H1 (cell line): ENCODE measurements at regions not wholly inside any gene's neighbourhood (a gene's known extent, or its start where the extent isn't known, plus 50 kb on each side); places are given as distances from the start of the nearest gene placed in this dataset.

ENCODE experiments used
- CTCF ChIA-PET: fragments of 300-600 bp; sonication (Branson Sonifier 250); formaldehyde crosslinking; loops from one replicate; lab custom pipeline; 2021; ENCODE audit not compliant: partially characterized antibody; lab: Charles Lee
- POLR2A ChIA-PET: fragments of 300-600 bp; sonication (Branson Sonifier 250); formaldehyde crosslinking; loops from one replicate; lab custom pipeline; 2021; ENCODE audit warnings: inconsistent platforms; ENCODE audit not compliant: partially characterized antibody; lab: Charles Lee
- DNase-seq, 2 experiments: peaks; one replicate each; pipeline versions ENCODE4 v3.0.0 to v3.0.0-alpha.2; 2010 to 2022; ENCODE audit warnings: low spot score in 2 of 2, low read depth in 1 of 2, mixed read lengths in 1 of 2
- FAIRE-seq: peaks from 2 replicates; lab custom pipeline; 2011; peaks lifted over from hg19 to GRCh38; lab: Jason Lieb, UNC
- H2AFZ ChIP-seq: 2 replicates; pipeline ENCODE4 v1.8.1; 2012; ENCODE audit warnings: low read length, inconsistent platforms
- H2AK5ac ChIP-seq: 2 replicates; pipeline ENCODE4 v1.6.1; 2013; ENCODE audit warnings: low read depth, low read length
- H2BK120ac ChIP-seq: replicated peaks from 2 replicates; pipeline ENCODE3; 2013; ENCODE audit warnings: low read depth, low read length, inconsistent platforms
- H2BK12ac ChIP-seq: 2 replicates; pipeline ENCODE4 v1.6.1; 2013; ENCODE audit warnings: low read depth, low read length
- H2BK15ac ChIP-seq: 2 replicates; pipeline ENCODE4 v1.6.1; 2013; ENCODE audit warnings: low read length
- H2BK20ac ChIP-seq: 2 replicates; pipeline ENCODE4 v1.6.1; 2013; ENCODE audit warnings: low read length
- H2BK5ac ChIP-seq: 2 replicates; pipeline ENCODE4 v1.6.1; 2013; ENCODE audit warnings: low read depth, low read length
- H3K14ac ChIP-seq: 2 replicates; pipeline ENCODE4 v1.6.1; 2013; ENCODE audit warnings: inconsistent platforms; ENCODE audit not compliant: insufficient read length
- H3K18ac ChIP-seq: 2 replicates; pipeline ENCODE4 v1.6.1; 2013; ENCODE audit warnings: low read length; ENCODE audit errors: extremely low read depth
- H3K23ac ChIP-seq: 2 replicates; pipeline ENCODE4 v1.6.1; 2013; ENCODE audit warnings: inconsistent platforms; ENCODE audit not compliant: insufficient read length
- H3K23me2 ChIP-seq: 2 replicates; pipeline ENCODE4 v1.6.1; 2013; ENCODE audit warnings: low read depth, low read length
- H3K27ac ChIP-seq: 2 replicates; pipeline ENCODE4 v1.6.1; 2011; ENCODE audit warnings: low read depth, low read length, inconsistent platforms
- H3K27me3 ChIP-seq, 4 experiments: replicated peaks in 1 of 4; 1 replicate in 1 of 4; 2 replicates in 3 of 4; pipeline versions ENCODE4 v1.6.1 to v1.8.1; 2011 to 2013; ENCODE audit warnings: low read length in 3 of 4, mild to moderate bottlenecking in 3 of 4, inconsistent platforms in 2 of 4, mixed read lengths in 2 of 4, moderate library complexity in 1 of 4; ENCODE audit not compliant: control insufficient read depth in 3 of 4, insufficient read depth in 3 of 4; ENCODE audit errors: extremely low read depth in 1 of 4
- H3K36me3 ChIP-seq, 4 experiments: 2 replicates each; pipeline versions ENCODE4 v1.6.1 to v1.8.1; 2011 to 2013; ENCODE audit warnings: mild to moderate bottlenecking in 4 of 4, low read length in 3 of 4, moderate library complexity in 2 of 4, control low read depth in 1 of 4, inconsistent platforms in 1 of 4; ENCODE audit not compliant: insufficient read depth in 4 of 4, control insufficient read depth in 2 of 4
- H3K4ac ChIP-seq: replicated peaks from 2 replicates; pipeline ENCODE3; 2013; ENCODE audit warnings: low read length, low read depth, mixed read lengths, inconsistent platforms; ENCODE audit not compliant: insufficient read length
- H3K4me1 ChIP-seq, 4 experiments: replicated peaks in 1 of 4; 1 replicate in 1 of 4; 2 replicates in 3 of 4; pipeline versions ENCODE4 v1.6.1 to v1.8.1; 2011 to 2013; ENCODE audit warnings: low read length in 3 of 4, inconsistent platforms in 2 of 4, mixed read lengths in 1 of 4; ENCODE audit not compliant: insufficient read depth in 4 of 4, control insufficient read depth in 3 of 4
- H3K4me2 ChIP-seq, 2 experiments: 2 replicates each; pipeline versions ENCODE4 v1.6.1 to v1.8.1; 2011 to 2013; ENCODE audit warnings: low read depth in 2 of 2, low read length in 2 of 2, control low read depth in 1 of 2, inconsistent platforms in 1 of 2, mild to moderate bottlenecking in 1 of 2; ENCODE audit not compliant: insufficient read depth in 1 of 2
- H3K4me3 ChIP-seq, 4 experiments: fragments of 200-600, 300-600 bp in 1 of 4; sonication (generic), shearing (Covaris generic), sonication (Bioruptor Twin) in 1 of 4; 2 replicates each; pipeline versions ENCODE4 v1.5.1 to v1.8.1; 2011 to 2016; ENCODE audit warnings: low read length in 4 of 4, low read depth in 3 of 4, control low read depth in 2 of 4, inconsistent platforms in 2 of 4, mild to moderate bottlenecking in 2 of 4, mixed read lengths in 1 of 4, moderate library complexity in 1 of 4; ENCODE audit not compliant: insufficient read depth in 2 of 4; ENCODE audit errors: extremely low read depth in 1 of 4
- H3K56ac ChIP-seq: replicated peaks from 2 replicates; pipeline ENCODE3; 2013; ENCODE audit warnings: low read depth, mild to moderate bottlenecking, mixed read lengths, low read length, inconsistent platforms; ENCODE audit not compliant: insufficient read length
- H3K79me1 ChIP-seq: 2 replicates; pipeline ENCODE4 v1.6.1; 2013; ENCODE audit warnings: low read depth, low read length, control low read depth
- H3K79me2 ChIP-seq, 2 experiments: 2 replicates each; pipeline versions ENCODE4 v1.6.1 to v1.8.1; 2012 to 2013; ENCODE audit warnings: low read length in 2 of 2, mild to moderate bottlenecking in 2 of 2, inconsistent platforms in 1 of 2; ENCODE audit not compliant: insufficient read depth in 2 of 2, control insufficient read depth in 1 of 2
- H3K9ac ChIP-seq, 4 experiments: replicated peaks in 1 of 4; 1 replicate in 1 of 4; 2 replicates in 3 of 4; pipeline versions ENCODE4 v1.6.1 to v1.8.1; 2011 to 2013; ENCODE audit warnings: low read depth in 3 of 4, low read length in 3 of 4, control low read depth in 2 of 4, mild to moderate bottlenecking in 2 of 4, moderate library complexity in 2 of 4, inconsistent platforms in 1 of 4; ENCODE audit errors: extremely low read depth in 1 of 4
- H3K9me3 ChIP-seq, 2 experiments: 2 replicates each; pipeline versions ENCODE4 v1.6.1 to v1.8.1; 2012 to 2013; ENCODE audit warnings: mild to moderate bottlenecking in 2 of 2, moderate library complexity in 2 of 2, control low read depth in 1 of 2, inconsistent platforms in 1 of 2, low read depth in 1 of 2, low read length in 1 of 2, mixed read lengths in 1 of 2; ENCODE audit not compliant: insufficient read depth in 2 of 2
- H4K20me1 ChIP-seq, 2 experiments: replicated peaks in 1 of 2; 2 replicates each; pipeline versions ENCODE3 to v1.8.1; 2011 to 2013; ENCODE audit warnings: inconsistent platforms in 2 of 2, low read length in 2 of 2, mild to moderate bottlenecking in 1 of 2; ENCODE audit not compliant: insufficient read depth in 2 of 2, control insufficient read depth in 1 of 2
- H4K5ac ChIP-seq: 2 replicates; pipeline ENCODE4 v1.6.1; 2013; ENCODE audit warnings: low read length, low read depth, mixed read lengths, inconsistent platforms; ENCODE audit not compliant: insufficient read length
- H4K8ac ChIP-seq: 2 replicates; pipeline ENCODE4 v1.8.0; 2013; ENCODE audit warnings: mild to moderate bottlenecking, moderate library complexity, low read length, inconsistent platforms; ENCODE audit not compliant: insufficient read depth; ENCODE audit errors: extremely low read depth
- H4K91ac ChIP-seq: replicated peaks from 2 replicates; pipeline ENCODE3; 2013; ENCODE audit warnings: low read length, mixed read lengths, inconsistent platforms; ENCODE audit not compliant: insufficient read length
- ASH2L ChIP-seq: fragments of 200-600, 300-600 bp; sonication (generic); IDR thresholded peaks from one replicate; pipeline ENCODE4 v1.7.1; 2017; ENCODE audit warnings: low read length
- BACH1 ChIP-seq: IDR thresholded peaks from 2 replicates; pipeline ENCODE4 v1.6.1; 2012; ENCODE audit warnings: low read length, improper control_type of control experiment
- CHD1 ChIP-seq: IDR thresholded peaks from 2 replicates; pipeline ENCODE4 v1.6.1; 2012; ENCODE audit warnings: low read depth, low read length, improper control_type of control experiment
- PHF8 ChIP-seq: fragments of 200-600 bp; sonication (generic); conservative IDR thresholded peaks from 2 replicates; pipeline ENCODE4 v1.7.1; 2012; ENCODE audit warnings: low read depth, mild to moderate bottlenecking, inconsistent platforms, low read length, moderate library complexity
- TAF1 ChIP-seq: IDR thresholded peaks from 2 replicates; pipeline ENCODE4 v1.6.1; 2011; ENCODE audit warnings: mild to moderate bottlenecking, low read depth, low read length
- WGBS, 2 experiments: shearing (Covaris generic) in 1 of 2; methylation state at CpG; one replicate each; pipeline versions ENCODE4 v1.1.6 to v1.1.7; 2013 to 2015; ENCODE audit warnings: low lambda C conversion rate in 2 of 2, mixed read lengths in 2 of 2, inconsistent platforms in 1 of 2, low coverage in 1 of 2, missing lambda C conversion rate in 1 of 2; ENCODE audit not compliant: insufficient replicate concordance in 2 of 2, insufficient coverage in 1 of 2, insufficient read length in 1 of 2; ENCODE audit errors: extremely low coverage in 1 of 2, missing lambda C conversion rate in 1 of 2; 5-methylcytosine and 5-hydroxymethylcytosine counted together

DNA sequence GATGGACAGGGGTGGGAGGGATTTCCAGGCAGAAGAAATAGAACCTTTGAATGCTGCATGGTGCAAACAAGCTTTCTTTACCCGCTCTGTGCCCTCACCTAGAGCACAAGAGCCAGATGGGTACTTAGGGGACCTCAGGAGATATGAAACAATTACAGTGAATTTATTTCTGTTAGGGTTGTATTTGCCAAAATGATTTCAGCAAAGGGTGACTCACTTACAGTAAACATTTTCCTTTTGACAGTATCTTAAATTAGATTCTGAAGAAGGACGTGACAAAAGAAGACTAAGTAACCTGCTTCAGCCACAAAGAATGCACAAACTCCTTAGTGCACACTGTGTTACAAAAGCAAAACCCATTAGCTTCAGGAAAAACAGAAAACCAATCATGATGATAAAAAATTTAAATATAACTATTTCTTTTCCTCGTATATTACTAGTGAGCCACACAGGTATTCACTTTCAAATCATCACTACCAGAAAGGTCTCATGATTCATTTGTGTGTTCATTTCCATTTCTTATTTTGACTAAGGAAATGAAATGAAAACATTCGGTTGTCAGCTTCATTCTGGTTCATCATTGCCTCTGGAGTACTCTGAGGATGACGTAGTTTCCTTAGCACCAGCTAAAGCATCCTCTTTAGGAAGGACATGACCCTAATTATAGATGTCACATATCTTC is 158.8 kb downstream of the NHLRC3 start:
- H2BK15ac ChIP-seq = no peak overlapping the region
- no peak overlapping the region for H3K56ac ChIP-seq
- no peak overlapping the region for H2BK20ac ChIP-seq
- 85% methylated on average over 5 of the region's 5 CpGs; no CpG with 5 or more reads in 1 of the 2 experiments for WGBS, 2 experiments
- no peak overlapping the region for H2AFZ ChIP-seq
- H3K4me1 ChIP-seq = no peaks in the 10 kb centered on the region
- no peak overlapping the region for H2BK120ac ChIP-seq
- no peak overlapping the region for H4K8ac ChIP-seq
- no peaks in the 10 kb centered on the region for H3K9me3 ChIP-seq
- no peak overlapping the region for H3K14ac ChIP-seq
- no peak overlapping the region for H2BK12ac ChIP-seq
- H3K23me2 ChIP-seq = no peaks in the 10 kb centered on the region
- no peak overlapping the region for H3K4me2 ChIP-seq
- H3K23ac ChIP-seq = no peak overlapping the region
- no peaks in the 10 kb centered on the region for H3K79me2 ChIP-seq
- FAIRE-seq = no peak
- no peak overlapping the region for H2AK5ac ChIP-seq
- no peaks in the 10 kb centered on the region for H3K36me3 ChIP-seq
- no peak overlapping the region for H3K27ac ChIP-seq
- H4K91ac ChIP-seq = no peak overlapping the region
- no peak overlapping the region for H3K18ac ChIP-seq
- H4K5ac ChIP-seq = no peak overlapping the region
- no peak overlapping the region for H3K4me3 ChIP-seq
- POLR2A ChIA-PET = no interaction called here
- H2BK5ac ChIP-seq = no peak overlapping the region
- CTCF ChIA-PET = interaction anchor here (0.6 to 1.7 kb wide), 2 partner anchors 10 to 13 kb away, joined by 3 to 5 read pairs; no protein-coding TSS in a partner anchor
- no peak overlapping the region for H3K9ac ChIP-seq
- no peak for DNase-seq
- no peaks in the 10 kb centered on the region for H4K20me1 ChIP-seq
- H3K4ac ChIP-seq = no peak overlapping the region
- no peaks in the 10 kb centered on the region for H3K27me3 ChIP-seq
- no peaks in the 10 kb centered on the region for H3K79me1 ChIP-seq
- TF ChIP-seq CHD1 = no peak
- no peak for TF ChIP-seq PHF8
- TF ChIP-seq TAF1 = no peak
- TF ChIP-seq BACH1 = no peak
- TF ChIP-seq ASH2L = no peak
